NAMALWA (cell line): ENCODE measurements at regions not wholly inside any gene's neighbourhood (a gene's known extent, or its start where the extent isn't known, plus 50 kb on each side); places are given as distances from the start of the nearest gene placed in this dataset.

Experiments
- DNase-seq: peaks from one replicate; pipeline ENCODE4 v3.0.0-alpha.2; 2015; ENCODE audit warnings: low spot score

- DNase-seq: no peak
These were observed 138.4 kb upstream of the DSCAM start for GRCh38 chr21:40985370-40985769.

GRCh38 chr21:40990366-40990765, 143.4 kb upstream of the DSCAM start:
- no peak for DNase-seq

- no peak for DNase-seq
These were observed 150.9 kb upstream of the DSCAM start for GRCh38 chr21:40997831-40998230.

GRCh38 chr21:41000838-41001237, 153.9 kb upstream of the DSCAM start:
- DNase-seq: no peak

GRCh38 chr21:41006636-41007035, 159.7 kb upstream of the DSCAM start:
- DNase-seq: no peak

GRCh38 chr21:41008351-41008750, 159.6 kb upstream of the BACE2 start:
- DNase-seq: no peak

- DNase-seq: no peak
These were observed 159.0 kb upstream of the BACE2 start for GRCh38 chr21:41008974-41009373.

GRCh38 chr21:41009398-41010100, 158.4 kb upstream of the BACE2 start:
- no peak for DNase-seq

GRCh38 chr21:41010101-41010435, 157.9 kb upstream of the BACE2 start:
- no peak for DNase-seq

GRCh38 chr21:41011098-41011731, 156.7 kb upstream of the BACE2 start:
- DNase-seq: no peak

- no peak for DNase-seq
These were observed 156.0 kb upstream of the BACE2 start for GRCh38 chr21:41011951-41012366.

GRCh38 chr21:41012425-41012824, 155.5 kb upstream of the BACE2 start:
- no peak for DNase-seq

GRCh38 chr21:41016472-41016871, 151.5 kb upstream of the BACE2 start:
- DNase-seq: no peak

- DNase-seq: no peak
These were observed 149.5 kb upstream of the BACE2 start for GRCh38 chr21:41018431-41018830.

- DNase-seq: no peak
These were observed 144.0 kb upstream of the BACE2 start for GRCh38 chr21:41023936-41024335.

GRCh38 chr21:41024341-41024740, 143.6 kb upstream of the BACE2 start:
- DNase-seq: no peak

- DNase-seq: no peak
These were observed 143.2 kb upstream of the BACE2 start for GRCh38 chr21:41024746-41025254.

- DNase-seq: no peak
These were observed 138.4 kb upstream of the BACE2 start for GRCh38 chr21:41029571-41029970.

- no peak for DNase-seq
These were observed 136.2 kb upstream of the BACE2 start for GRCh38 chr21:41031701-41032220.

GRCh38 chr21:41032541-41032940, 135.4 kb upstream of the BACE2 start:
- DNase-seq: no peak

GRCh38 chr21:41037212-41037611, 130.7 kb upstream of the BACE2 start:
- no peak for DNase-seq

- DNase-seq: no peak
These were observed 130.0 kb upstream of the BACE2 start for GRCh38 chr21:41037936-41038335.

GRCh38 chr21:41043014-41043413, 124.9 kb upstream of the BACE2 start:
- DNase-seq: no peak
